Epithelial cell of esophagus (primary cell): ENCODE measurements at regions not wholly inside any gene's neighbourhood (a gene's known extent, or its start where the extent isn't known, plus 50 kb on each side); places are given as distances from the start of the nearest gene placed in this dataset.
"Not testable (repeated sequence)": the region's sequence is repeated elsewhere in the genome, so short reads cannot be mapped to it uniquely, and the experiment has no call there.

Source experiments
- DNase-seq: peaks from one replicate; pipeline ENCODE4 v3.0.0; 2010; ENCODE audit warnings: low read depth
- H3K4me3 ChIP-seq: 2 replicates; pipeline ENCODE4 v1.5.1; 2011; ENCODE audit warnings: mild to moderate bottlenecking, low read length, control low read depth
- TF ChIP-seq, protein P1 (sequence below): IDR thresholded peaks from 2 replicates; pipeline ENCODE4 v1.5.1; 2011; ENCODE audit warnings: low read depth, mild to moderate bottlenecking, low read length, control low read depth, inconsistent platforms; ENCODE audit not compliant: insufficient read depth; ENCODE audit errors: missing control alignments

GRCh38 chr10:121326905-121327304, 271.3 kb downstream of the FGFR2 start:
- DNase-seq: peak; percentile 80
- TF ChIP-seq, protein P1, sequence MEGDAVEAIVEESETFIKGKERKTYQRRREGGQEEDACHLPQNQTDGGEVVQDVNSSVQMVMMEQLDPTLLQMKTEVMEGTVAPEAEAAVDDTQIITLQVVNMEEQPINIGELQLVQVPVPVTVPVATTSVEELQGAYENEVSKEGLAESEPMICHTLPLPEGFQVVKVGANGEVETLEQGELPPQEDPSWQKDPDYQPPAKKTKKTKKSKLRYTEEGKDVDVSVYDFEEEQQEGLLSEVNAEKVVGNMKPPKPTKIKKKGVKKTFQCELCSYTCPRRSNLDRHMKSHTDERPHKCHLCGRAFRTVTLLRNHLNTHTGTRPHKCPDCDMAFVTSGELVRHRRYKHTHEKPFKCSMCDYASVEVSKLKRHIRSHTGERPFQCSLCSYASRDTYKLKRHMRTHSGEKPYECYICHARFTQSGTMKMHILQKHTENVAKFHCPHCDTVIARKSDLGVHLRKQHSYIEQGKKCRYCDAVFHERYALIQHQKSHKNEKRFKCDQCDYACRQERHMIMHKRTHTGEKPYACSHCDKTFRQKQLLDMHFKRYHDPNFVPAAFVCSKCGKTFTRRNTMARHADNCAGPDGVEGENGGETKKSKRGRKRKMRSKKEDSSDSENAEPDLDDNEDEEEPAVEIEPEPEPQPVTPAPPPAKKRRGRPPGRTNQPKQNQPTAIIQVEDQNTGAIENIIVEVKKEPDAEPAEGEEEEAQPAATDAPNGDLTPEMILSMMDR: peak; percentile 6
- H3K4me3 ChIP-seq: no peak overlapping the region

DNA sequence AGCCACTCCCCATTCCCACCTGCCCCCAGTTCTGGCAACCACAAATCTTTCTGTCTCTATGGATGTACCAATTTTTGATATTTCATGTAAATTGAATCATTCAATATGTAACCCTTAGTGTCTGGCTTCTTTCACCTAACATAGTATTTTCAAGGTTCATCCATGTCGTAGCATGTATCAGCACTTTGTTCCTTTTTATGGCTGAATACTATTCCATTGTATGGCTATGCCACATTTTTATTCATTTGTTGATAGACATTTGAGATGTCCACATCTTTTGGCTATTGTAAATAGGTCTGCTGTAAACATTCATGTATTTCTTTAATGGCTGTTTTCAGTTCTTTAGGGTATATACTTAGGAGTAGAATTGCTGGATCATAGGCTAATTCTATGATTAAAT, 270.5 kb downstream of the FGFR2 start:
- TF ChIP-seq, protein P1: no peak
- no peak for DNase-seq
- H3K4me3 ChIP-seq: no peak overlapping the region

- H3K4me3 ChIP-seq, DNase-seq: not testable (repeated sequence)
These were observed 268.6 kb downstream of the FGFR2 start for GRCh38 chr10:121329631-121330030.

- H3K4me3 ChIP-seq: no peak overlapping the region
- TF ChIP-seq, protein P1: no peak
- no peak for DNase-seq
These were observed 267.7 kb downstream of the FGFR2 start for GRCh38 chr10:121330563-121330962.

DNA sequence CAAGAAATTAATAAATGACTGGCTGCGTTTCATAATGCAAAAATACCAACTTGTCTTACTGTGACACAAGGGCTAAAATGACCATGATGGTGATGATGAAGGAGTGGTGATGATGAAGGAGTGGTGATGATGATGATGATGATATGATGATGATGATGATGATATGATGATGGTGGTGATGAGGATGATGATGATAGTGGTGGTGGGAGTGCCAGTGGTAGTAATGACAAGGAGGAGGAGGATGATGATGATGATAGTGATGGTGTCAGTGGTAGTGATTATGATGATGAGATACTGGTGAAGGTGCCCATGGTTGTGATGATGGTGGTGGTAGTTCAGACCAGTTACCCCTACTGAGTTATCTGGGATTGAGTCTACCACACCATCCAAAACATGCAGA, 265.9 kb downstream of the FGFR2 start:
- DNase-seq: no peak
- TF ChIP-seq, protein P1: no peak
- no peak overlapping the region for H3K4me3 ChIP-seq

DNA sequence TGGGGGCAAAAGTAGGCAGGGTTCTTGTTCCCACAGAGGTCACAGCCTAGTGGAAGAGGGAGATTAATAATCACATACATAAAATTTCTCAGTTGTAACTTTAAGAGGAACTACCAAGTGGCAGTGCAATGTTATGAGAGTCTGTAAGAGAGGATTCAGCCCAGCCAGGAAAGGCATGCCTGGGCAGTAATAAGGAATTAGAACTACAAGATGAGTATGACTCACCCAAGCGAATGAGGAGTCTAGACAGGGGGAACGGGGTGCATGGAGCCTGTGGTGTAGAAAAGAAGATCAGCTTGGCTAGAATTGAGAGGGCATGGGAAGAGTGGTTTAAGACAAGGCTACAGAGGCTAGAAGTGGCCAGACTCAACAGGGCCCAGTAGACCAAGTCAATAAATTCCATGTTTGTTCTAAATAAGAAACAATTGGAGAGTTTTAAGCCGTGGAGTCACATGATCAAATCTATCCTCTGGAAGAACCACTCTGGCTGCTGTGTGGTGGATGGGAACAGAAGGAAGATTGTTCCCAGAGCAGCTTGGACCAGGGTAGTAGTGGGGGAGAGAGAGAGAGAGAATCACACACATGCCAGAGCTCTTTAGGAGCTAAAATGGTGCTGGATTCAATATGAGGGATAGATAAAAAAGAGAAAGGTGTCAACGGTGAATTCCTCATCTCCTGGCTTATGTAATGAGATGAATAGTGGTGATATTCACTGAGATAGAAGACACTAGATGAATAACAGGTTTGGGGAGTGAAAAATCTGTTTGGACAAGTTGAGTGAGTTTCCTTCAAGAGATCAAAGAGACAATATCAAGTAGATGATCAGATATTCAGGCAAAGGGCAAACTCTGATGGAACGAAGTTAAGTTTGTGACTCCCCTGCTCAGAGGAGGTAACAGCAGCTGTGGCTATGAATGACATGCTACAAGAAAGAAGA, 265.1 kb downstream of the FGFR2 start:
- peak; percentile 94 for DNase-seq
- TF ChIP-seq, protein P1: no peak
- no peak overlapping the region for H3K4me3 ChIP-seq

- TF ChIP-seq, protein P1: no peak
- H3K4me3 ChIP-seq: no peak overlapping the region
- DNase-seq: no peak
These were observed 262.8 kb downstream of the FGFR2 start for GRCh38 chr10:121335386-121335925.
